Astrocyte (in vitro differentiated cells and primary cell): ENCODE measurements at regions not wholly inside any gene's neighbourhood (a gene's known extent, or its start where the extent isn't known, plus 50 kb on each side); places are given as distances from the start of the nearest gene placed in this dataset.

Source experiments
- DNase-seq: peaks from one replicate; pipeline ENCODE4 v3.0.0-alpha.2; 2010; ENCODE audit warnings: low read depth
- FAIRE-seq: peaks from 2 replicates; lab custom pipeline; 2011; peaks lifted over from hg19 to GRCh38; lab: Jason Lieb, UNC
- H2AFZ ChIP-seq: 2 replicates; pipeline ENCODE4 v1.6.0; 2012; ENCODE audit warnings: low read depth, low read length, inconsistent platforms
- H3K27ac ChIP-seq: 2 replicates; pipeline ENCODE4 v1.5.1; 2011; ENCODE audit warnings: low read depth, low read length, inconsistent platforms
- H3K27me3 ChIP-seq: 2 replicates; pipeline ENCODE4 v1.6.0; 2011; ENCODE audit warnings: low read length, inconsistent platforms; ENCODE audit not compliant: insufficient read depth
- H3K36me3 ChIP-seq: 2 replicates; pipeline ENCODE4 v1.5.1; 2011; ENCODE audit warnings: low read length, inconsistent platforms; ENCODE audit not compliant: insufficient read depth
- H3K4me1 ChIP-seq: 2 replicates; pipeline ENCODE4 v1.5.1; 2011; ENCODE audit warnings: low read length, inconsistent platforms; ENCODE audit not compliant: insufficient read depth
- H3K4me2 ChIP-seq: 2 replicates; pipeline ENCODE4 v1.6.0; 2012; ENCODE audit warnings: low read length, inconsistent platforms
- H3K4me3 ChIP-seq: 2 replicates; pipeline ENCODE4 v1.5.1; 2011; ENCODE audit warnings: low read depth, mild to moderate bottlenecking, low read length, inconsistent platforms; ENCODE audit not compliant: insufficient read depth
- H3K79me2 ChIP-seq: 2 replicates; pipeline ENCODE4 v1.6.0; 2012; ENCODE audit warnings: mild to moderate bottlenecking, low read length, inconsistent platforms; ENCODE audit not compliant: insufficient read depth
- H3K9ac ChIP-seq: 2 replicates; pipeline ENCODE4 v1.6.0; 2012; ENCODE audit warnings: mild to moderate bottlenecking, low read length, inconsistent platforms
- H3K9me3 ChIP-seq: 2 replicates; pipeline ENCODE4 v1.5.1; 2012; ENCODE audit warnings: low read depth, mild to moderate bottlenecking, low read length, inconsistent platforms; ENCODE audit not compliant: insufficient read depth
- H4K20me1 ChIP-seq: 2 replicates; pipeline ENCODE4 v1.6.0; 2012; ENCODE audit warnings: low read length, inconsistent platforms; ENCODE audit not compliant: insufficient read depth
- H3K27ac Mint-ChIP-seq: one replicate; pipeline ENCODE4 v1.8.0; 2021; ENCODE audit warnings: mild to moderate bottlenecking, mixed read lengths; ENCODE audit not compliant: unreplicated experiment
- H3K27me3 Mint-ChIP-seq: one replicate; pipeline ENCODE4 v1.8.0; 2021; ENCODE audit warnings: low read depth, mixed read lengths; ENCODE audit not compliant: unreplicated experiment
- H3K36me3 Mint-ChIP-seq: one replicate; pipeline ENCODE4 v1.8.0; 2021; ENCODE audit warnings: low read depth, mixed read lengths; ENCODE audit not compliant: unreplicated experiment
- H3K4me1 Mint-ChIP-seq: one replicate; pipeline ENCODE4 v1.8.0; 2021; ENCODE audit warnings: low read depth, mixed read lengths; ENCODE audit not compliant: unreplicated experiment
- H3K4me3 Mint-ChIP-seq: one replicate; pipeline ENCODE4 v1.8.0; 2021; ENCODE audit warnings: mild to moderate bottlenecking, moderate library complexity, mixed read lengths; ENCODE audit not compliant: unreplicated experiment
- H3K9me3 Mint-ChIP-seq: one replicate; pipeline ENCODE4 v1.8.0; 2021; ENCODE audit warnings: mild to moderate bottlenecking, mixed read lengths; ENCODE audit not compliant: unreplicated experiment
- EZH2 ChIP-seq: IDR thresholded peaks from 2 replicates; pipeline ENCODE4 v1.6.1; 2012; ENCODE audit warnings: mild to moderate bottlenecking, low read length, inconsistent platforms; ENCODE audit not compliant: insufficient read depth
- TF ChIP-seq, protein P1 (sequence below): IDR thresholded peaks from 2 replicates; pipeline ENCODE4 v1.5.1; 2011; ENCODE audit warnings: low read depth, mild to moderate bottlenecking, inconsistent platforms, low read length, moderate library complexity; ENCODE audit not compliant: insufficient read depth

GRCh38 chr16:52165961-52166360 lies 381.0 kb downstream of the TOX3 start:
- H3K36me3 Mint-ChIP-seq: no peaks in the 10 kb centered on the region
- Histone ChIP-seq H3K27me3 (no peaks in the 10 kb centered on the region), H3K4me2 (no peak overlapping the region), H3K4me3 (no peak overlapping the region), H3K79me2 (no peaks in the 10 kb centered on the region), H3K9me3 (no peaks in the 10 kb centered on the region), H2AFZ (no peak overlapping the region), H4K20me1 (no peaks in the 10 kb centered on the region), H3K9ac (no peak overlapping the region), H3K4me1 (no peaks in the 10 kb centered on the region), H3K27ac (no peak overlapping the region), H3K36me3 (no peaks in the 10 kb centered on the region)
- H3K4me1 Mint-ChIP-seq: no peaks in the 10 kb centered on the region
- TF ChIP-seq, protein P1, sequence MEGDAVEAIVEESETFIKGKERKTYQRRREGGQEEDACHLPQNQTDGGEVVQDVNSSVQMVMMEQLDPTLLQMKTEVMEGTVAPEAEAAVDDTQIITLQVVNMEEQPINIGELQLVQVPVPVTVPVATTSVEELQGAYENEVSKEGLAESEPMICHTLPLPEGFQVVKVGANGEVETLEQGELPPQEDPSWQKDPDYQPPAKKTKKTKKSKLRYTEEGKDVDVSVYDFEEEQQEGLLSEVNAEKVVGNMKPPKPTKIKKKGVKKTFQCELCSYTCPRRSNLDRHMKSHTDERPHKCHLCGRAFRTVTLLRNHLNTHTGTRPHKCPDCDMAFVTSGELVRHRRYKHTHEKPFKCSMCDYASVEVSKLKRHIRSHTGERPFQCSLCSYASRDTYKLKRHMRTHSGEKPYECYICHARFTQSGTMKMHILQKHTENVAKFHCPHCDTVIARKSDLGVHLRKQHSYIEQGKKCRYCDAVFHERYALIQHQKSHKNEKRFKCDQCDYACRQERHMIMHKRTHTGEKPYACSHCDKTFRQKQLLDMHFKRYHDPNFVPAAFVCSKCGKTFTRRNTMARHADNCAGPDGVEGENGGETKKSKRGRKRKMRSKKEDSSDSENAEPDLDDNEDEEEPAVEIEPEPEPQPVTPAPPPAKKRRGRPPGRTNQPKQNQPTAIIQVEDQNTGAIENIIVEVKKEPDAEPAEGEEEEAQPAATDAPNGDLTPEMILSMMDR: no peak
- peaks cover 4% of the 10 kb centered on the region for H3K9me3 Mint-ChIP-seq
- H3K27ac Mint-ChIP-seq: no peak overlapping the region
- H3K4me3 Mint-ChIP-seq: no peak overlapping the region
- no peak for FAIRE-seq
- no peaks in the 10 kb centered on the region for H3K27me3 Mint-ChIP-seq
- DNase-seq: no peak

DNA sequence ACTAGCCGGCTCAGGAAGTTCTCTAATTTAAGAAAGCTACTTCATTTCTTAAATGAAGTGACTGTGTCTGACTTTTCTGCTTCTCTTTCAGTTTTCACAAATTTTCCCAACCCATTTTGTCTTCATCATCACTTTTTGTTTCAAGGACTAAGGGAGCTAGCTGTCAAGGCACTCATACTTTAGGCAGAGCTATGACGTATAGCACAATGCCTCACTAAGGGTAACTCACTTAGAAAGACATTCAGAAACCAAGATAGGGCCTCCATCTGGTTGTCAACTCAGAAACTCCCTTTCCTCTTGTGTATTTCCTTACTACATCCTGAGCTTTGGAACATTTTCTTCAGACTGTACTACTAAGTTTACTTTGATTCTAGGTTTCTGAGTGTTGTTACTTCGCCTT lies 397.9 kb downstream of the TOX3 start:
- no peaks in the 10 kb centered on the region for H3K79me2 ChIP-seq
- no peak overlapping the region for H3K4me3 Mint-ChIP-seq
- no peak for FAIRE-seq
- H3K36me3 ChIP-seq: no peaks in the 10 kb centered on the region
- H3K27ac Mint-ChIP-seq: no peak overlapping the region
- H3K27ac ChIP-seq: no peak overlapping the region
- H3K4me2 ChIP-seq: no peak overlapping the region
- no peaks in the 10 kb centered on the region for H3K27me3 ChIP-seq
- no peak overlapping the region for H3K4me3 ChIP-seq
- H3K9me3 Mint-ChIP-seq: no peaks in the 10 kb centered on the region
- H4K20me1 ChIP-seq: no peaks in the 10 kb centered on the region
- TF ChIP-seq EZH2: no peak
- TF ChIP-seq, protein P1: no peak
- H3K9me3 ChIP-seq: no peaks in the 10 kb centered on the region
- DNase-seq: no peak
- H3K36me3 Mint-ChIP-seq: no peaks in the 10 kb centered on the region
- H3K4me1 Mint-ChIP-seq: no peaks in the 10 kb centered on the region
- H3K27me3 Mint-ChIP-seq: no peaks in the 10 kb centered on the region
- H2AFZ ChIP-seq: no peak overlapping the region
- no peak overlapping the region for H3K9ac ChIP-seq
- no peaks in the 10 kb centered on the region for H3K4me1 ChIP-seq

GRCh38 chr16:52141871-52142270 lies 405.1 kb downstream of the TOX3 start:
- no peak for TF ChIP-seq EZH2
- TF ChIP-seq, protein P1: no peak
- H3K4me2 ChIP-seq: no peak overlapping the region
- H3K79me2 ChIP-seq: no peaks in the 10 kb centered on the region
- H3K9me3 Mint-ChIP-seq: no peaks in the 10 kb centered on the region
- H4K20me1 ChIP-seq: no peaks in the 10 kb centered on the region
- H2AFZ ChIP-seq: no peak overlapping the region
- no peaks in the 10 kb centered on the region for H3K36me3 Mint-ChIP-seq
- no peaks in the 10 kb centered on the region for H3K4me1 ChIP-seq
- H3K27me3 Mint-ChIP-seq: no peaks in the 10 kb centered on the region
- H3K27ac Mint-ChIP-seq: no peak overlapping the region
- H3K4me3 Mint-ChIP-seq: no peak overlapping the region
- no peaks in the 10 kb centered on the region for H3K9me3 ChIP-seq
- no peak overlapping the region for H3K27ac ChIP-seq
- no peak overlapping the region for H3K4me3 ChIP-seq
- no peaks in the 10 kb centered on the region for H3K36me3 ChIP-seq
- H3K4me1 Mint-ChIP-seq: no peaks in the 10 kb centered on the region
- DNase-seq: no peak
- H3K9ac ChIP-seq: no peak overlapping the region
- no peak for FAIRE-seq
- no peaks in the 10 kb centered on the region for H3K27me3 ChIP-seq
